ENCODE measurements at regions not wholly inside any gene's neighbourhood (a gene's known extent, or its start where the extent isn't known, plus 50 kb on each side); places are given as distances from the start of the nearest gene placed in this dataset.

- TF ChIP-seq POLR2A (IDR thresholded peaks at IDR 0.05), result no peak
- TF ChIP-seq CTCF (IDR thresholded peaks at IDR 0.05), result no peak
- TF ChIP-seq EP300 (IDR thresholded peaks at IDR 0.05), result no peak
Observed at GRCh38 chr2:133936096-133936495, 317.8 kb upstream of the MGAT5 start.
